ENCODE measurements at regions not wholly inside any gene's neighbourhood (a gene's known extent, or its start where the extent isn't known, plus 50 kb on each side); places are given as distances from the start of the nearest gene placed in this dataset.
"Not testable (repeated sequence)": the region's sequence is repeated elsewhere in the genome, so short reads cannot be mapped to it uniquely, and the experiment has no call there.

DNA sequence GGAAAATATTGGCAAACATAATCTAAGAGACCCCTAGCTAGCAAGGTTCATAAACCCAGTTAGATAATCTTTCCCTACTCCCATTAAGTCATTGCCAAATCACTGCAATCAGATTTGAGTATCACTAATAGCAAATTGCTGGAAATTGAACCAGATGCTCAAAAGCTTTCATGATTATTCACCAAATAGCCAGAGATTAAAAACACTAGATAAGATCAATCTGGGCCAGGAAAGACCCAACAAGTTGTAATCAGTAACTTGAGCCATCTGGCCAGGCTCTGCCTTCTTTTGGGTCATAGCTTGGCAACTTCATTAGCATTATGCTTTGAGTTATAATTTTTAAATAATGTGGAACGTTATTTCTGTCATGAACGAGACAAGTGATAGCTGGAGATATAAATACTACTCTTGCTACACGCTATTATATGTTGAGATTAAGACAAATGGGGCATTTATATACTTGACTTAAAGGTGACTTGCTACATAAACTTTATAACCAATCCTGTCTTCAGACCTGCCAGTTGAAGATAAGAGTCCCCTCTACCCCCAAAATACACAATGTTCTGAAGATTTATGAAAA is 196.6 kb upstream of the EDNRA start:
- TF ChIP-seq, protein P1, sequence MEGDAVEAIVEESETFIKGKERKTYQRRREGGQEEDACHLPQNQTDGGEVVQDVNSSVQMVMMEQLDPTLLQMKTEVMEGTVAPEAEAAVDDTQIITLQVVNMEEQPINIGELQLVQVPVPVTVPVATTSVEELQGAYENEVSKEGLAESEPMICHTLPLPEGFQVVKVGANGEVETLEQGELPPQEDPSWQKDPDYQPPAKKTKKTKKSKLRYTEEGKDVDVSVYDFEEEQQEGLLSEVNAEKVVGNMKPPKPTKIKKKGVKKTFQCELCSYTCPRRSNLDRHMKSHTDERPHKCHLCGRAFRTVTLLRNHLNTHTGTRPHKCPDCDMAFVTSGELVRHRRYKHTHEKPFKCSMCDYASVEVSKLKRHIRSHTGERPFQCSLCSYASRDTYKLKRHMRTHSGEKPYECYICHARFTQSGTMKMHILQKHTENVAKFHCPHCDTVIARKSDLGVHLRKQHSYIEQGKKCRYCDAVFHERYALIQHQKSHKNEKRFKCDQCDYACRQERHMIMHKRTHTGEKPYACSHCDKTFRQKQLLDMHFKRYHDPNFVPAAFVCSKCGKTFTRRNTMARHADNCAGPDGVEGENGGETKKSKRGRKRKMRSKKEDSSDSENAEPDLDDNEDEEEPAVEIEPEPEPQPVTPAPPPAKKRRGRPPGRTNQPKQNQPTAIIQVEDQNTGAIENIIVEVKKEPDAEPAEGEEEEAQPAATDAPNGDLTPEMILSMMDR (IDR thresholded peaks at IDR 0.05; ENCODE audit: extremely low read depth, missing control alignments) = no peak

DNA sequence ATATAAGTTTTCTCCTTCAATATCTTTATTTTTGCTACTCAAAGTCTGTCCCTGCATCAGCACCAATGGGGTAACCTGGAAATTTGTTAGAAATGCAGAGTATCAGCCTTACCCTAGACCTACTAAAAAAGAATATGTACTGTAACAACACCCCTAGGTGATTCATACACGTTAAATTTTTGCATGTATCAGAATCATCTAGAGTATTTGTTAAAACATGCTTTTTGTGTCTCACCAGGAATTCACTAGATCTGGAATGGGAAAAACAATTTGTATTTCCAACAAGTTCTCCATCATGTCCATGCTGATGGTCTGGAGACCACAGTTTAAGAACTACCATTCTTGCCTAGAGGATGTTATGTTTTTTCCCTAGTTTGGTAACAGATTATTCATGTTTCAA is 196.0 kb upstream of the EDNRA start:
- no peak for DNase-seq (ENCODE audit: low spot score)
- TF ChIP-seq, protein P1 (IDR thresholded peaks at IDR 0.05; ENCODE audit: extremely low read depth, missing control alignments) = no peak

More for the DNA sequence above, 196.6 kb upstream of the EDNRA start:
- no peak for DNase-seq (ENCODE audit: low spot score)

DNA sequence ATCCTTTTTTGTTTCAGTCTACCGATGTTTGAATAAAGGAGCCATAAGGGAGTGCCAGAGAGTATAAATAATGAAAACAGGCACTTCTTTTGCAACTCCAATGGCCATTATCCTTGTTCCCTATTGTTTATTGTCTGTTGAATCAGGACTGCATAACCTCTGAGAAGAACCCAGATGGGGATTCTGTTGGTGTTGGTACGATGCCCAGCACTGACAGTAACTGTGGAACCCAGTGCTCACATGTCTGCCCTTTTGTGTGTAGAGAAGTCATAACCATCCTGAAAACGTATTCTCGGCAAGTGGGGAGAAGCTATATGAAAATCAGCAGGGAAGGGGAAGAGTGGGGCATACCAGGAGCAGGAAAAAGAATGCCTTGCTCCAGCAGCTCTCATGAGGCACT is 195.1 kb upstream of the EDNRA start:
- TF ChIP-seq, protein P1 (IDR thresholded peaks at IDR 0.05; ENCODE audit: extremely low read depth, missing control alignments) = no peak
- DNase-seq (ENCODE audit: low spot score) = no peak

DNA sequence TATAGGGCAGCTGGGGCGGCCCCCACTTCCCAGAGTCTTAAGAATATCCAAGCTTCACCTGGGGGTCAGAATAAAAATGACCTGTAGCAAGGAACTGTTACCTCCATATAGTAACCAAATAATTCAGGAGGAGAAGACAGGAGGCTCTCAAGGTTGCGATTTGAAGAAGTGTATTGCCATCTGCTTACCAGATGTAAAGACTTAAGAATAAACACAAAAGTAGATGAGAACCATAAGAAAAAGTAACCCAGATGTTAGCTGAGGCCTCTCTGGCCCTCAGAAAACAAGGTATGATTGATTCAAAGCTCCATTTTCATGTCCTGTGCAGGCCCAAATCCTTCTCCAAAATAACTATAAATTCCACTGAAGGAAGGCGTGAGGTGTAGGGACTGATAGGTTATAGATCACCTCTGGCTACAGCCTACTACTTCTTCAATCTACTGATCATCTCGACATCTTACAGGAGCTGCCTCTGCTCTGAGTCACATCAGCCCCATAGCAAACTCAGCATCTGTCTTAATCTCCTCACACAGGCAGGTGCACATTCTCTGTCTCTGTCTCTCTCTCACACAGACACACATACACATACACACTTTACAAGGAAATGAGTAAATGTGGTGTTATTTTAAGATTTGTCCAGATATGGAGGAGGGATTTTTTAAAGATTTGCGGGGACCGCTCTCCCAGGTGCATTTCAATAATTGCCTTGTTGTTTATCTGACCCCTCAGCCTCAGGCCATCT is 193.9 kb upstream of the EDNRA start:
- DNase-seq (ENCODE audit: low spot score) = no peak
- TF ChIP-seq, protein P1 (IDR thresholded peaks at IDR 0.05; ENCODE audit: extremely low read depth, missing control alignments) = no peak

DNA sequence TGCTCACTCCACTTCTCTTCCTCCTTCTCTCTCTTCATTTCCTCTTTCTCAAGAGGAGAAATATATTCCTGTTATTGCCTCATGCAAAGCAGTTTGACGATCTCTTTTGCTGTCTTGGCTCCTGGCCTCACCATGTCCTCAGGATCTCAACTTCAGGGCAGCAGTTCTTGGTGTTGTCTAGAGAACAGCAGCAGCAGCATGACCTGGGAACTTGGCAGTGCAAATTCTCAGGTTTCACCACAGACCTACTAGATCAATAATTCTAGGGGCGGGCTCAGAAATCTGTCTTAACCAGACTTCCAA is 193.4 kb upstream of the EDNRA start:
- TF ChIP-seq, protein P1 (IDR thresholded peaks at IDR 0.05; ENCODE audit: extremely low read depth, missing control alignments) = no peak

DNA sequence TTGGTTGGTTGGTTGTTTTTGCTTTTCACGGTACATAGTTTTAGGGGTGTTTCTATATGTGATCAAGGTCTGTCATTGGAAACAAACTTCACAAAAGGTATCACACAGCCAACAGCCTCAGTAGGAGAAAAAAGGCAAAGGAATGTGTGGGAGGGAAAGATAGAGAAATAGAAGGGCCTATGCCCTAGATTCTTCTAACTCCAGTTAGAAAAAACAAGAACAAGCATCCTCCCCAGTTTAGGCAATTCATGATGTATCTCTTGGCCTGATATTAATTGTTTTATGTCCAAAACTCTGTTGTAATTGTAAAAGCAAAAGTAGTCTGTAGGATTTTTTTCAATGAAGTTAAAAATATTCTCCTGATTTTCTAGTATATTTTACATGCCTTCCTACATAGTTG is 192.4 kb upstream of the EDNRA start:
- DNase-seq (ENCODE audit: low spot score) = no peak
- TF ChIP-seq, protein P1 (IDR thresholded peaks at IDR 0.05; ENCODE audit: extremely low read depth, missing control alignments) = no peak

More for the DNA sequence above, 193.4 kb upstream of the EDNRA start:
- DNase-seq (ENCODE audit: low spot score) = no peak

DNA sequence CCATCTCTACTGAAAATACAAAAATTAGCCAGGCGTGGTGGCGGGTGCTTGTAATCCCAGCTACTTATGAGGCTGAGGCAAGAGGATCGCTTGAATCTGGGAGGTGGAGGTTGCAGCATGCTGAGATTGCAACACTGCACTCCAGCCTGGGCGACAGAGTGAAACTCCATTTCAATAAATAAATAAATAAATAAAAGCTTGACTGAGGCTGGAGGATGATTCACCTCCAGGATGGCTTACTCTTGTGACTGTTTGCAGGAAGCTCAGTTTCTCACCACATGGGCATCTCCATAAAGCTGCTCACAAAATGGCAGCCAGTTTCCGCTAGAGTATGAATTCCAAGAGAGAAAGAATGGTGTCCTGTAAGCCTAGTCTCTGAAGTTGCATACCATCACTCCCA is 191.7 kb upstream of the EDNRA start:
- TF ChIP-seq, protein P1 (IDR thresholded peaks at IDR 0.05; ENCODE audit: extremely low read depth, missing control alignments) = no peak
- no peak for DNase-seq (ENCODE audit: low spot score)

DNA sequence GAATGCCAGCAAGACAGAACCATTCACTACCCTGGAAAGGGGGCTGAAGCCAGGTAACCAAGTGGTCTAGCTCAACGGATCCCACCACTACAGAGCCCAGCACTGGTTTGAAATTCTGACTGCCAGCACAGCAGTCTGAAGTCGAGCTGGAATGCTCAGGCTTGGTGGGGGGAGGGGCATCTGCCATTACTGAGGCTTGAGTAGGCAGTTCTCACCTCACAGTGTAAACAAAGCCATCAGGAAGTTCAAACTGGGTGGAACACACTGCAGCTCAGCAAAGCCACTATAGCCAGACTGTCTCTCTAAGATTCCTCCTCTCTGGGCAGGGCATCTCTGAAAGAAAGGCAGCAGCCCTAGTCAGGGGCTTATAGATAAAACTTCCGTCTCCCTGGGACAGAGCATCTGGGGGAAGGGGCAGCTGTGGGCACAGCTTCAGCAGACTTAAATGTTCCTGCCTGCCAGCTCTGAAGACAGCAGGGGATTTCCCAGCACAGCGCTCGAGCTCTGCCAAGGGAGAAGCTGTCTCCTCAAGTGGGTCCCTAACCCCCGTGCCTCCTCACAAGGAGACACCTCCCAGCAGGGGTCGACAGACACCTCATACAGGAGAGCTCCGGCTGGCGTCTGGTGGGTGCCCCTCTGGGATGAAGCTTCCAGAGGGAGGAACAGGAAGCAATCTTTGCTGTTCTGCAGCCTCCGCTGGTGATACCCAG is 188.1 kb upstream of the EDNRA start:
- DNase-seq (ENCODE audit: low spot score) = not testable (repeated sequence)

DNA sequence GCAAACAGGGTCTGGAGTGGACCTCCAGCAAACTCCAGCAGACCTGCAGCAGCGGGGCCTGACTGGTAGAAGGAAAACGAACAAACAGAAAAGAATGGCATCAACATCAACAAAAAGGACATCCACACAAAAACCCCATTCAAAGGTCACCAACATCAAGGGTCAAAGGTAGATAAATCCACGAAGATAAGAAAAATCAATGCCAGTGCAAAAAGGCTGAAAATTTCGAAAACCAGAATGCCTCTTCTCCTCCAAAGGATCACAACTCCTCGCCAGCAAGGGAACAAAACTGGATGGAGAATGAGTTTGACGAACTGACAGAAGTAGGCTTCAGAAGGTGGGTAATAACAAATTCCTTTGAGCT is 187.6 kb upstream of the EDNRA start:
- not testable (repeated sequence) for DNase-seq (ENCODE audit: low spot score)

All from GM20000 (cell line).